IMR-90 (cell line): ENCODE measurements at regions not wholly inside any gene's neighbourhood (a gene's known extent, or its start where the extent isn't known, plus 50 kb on each side); places are given as distances from the start of the nearest gene placed in this dataset.

Source experiments
- ATAC-seq: fragments of 200-7000 bp; cut with Tn5 transposase; 2 replicates; pipeline ENCODE4 v1.9.1; 2020; ENCODE audit warnings: low read depth, mild to moderate bottlenecking, moderate library complexity
- BruUV-seq: library from RNA; stranded (reverse); fragments of 400-500 nt; replicated peaks from 2 replicates; lab custom pipeline; 2021; lab: Mats Ljungman, UMichigan
- CTCF ChIA-PET: fragments of 300-600 bp; formaldehyde crosslinking; extraction: SDS; loops from one replicate; lab custom pipeline; 2021; ENCODE audit warnings: antibody characterized with exemption; lab: Yijun Ruan, JAX
- POLR2A ChIA-PET: fragments of 300-600 bp; sonication (Branson Sonifier 250); formaldehyde crosslinking; loops from one replicate; lab custom pipeline; 2022; ENCODE audit warnings: antibody characterized with exemption; ENCODE audit not compliant: unreplicated experiment; lab: Charles Lee
- DNase-seq: peaks from one replicate; pipeline ENCODE4 v3.0.0; 2013
- H2AFZ ChIP-seq: replicated peaks from 2 replicates; pipeline ENCODE3; 2013; ENCODE audit warnings: low read length, mild to moderate bottlenecking; ENCODE audit not compliant: poor library complexity
- H2AK5ac ChIP-seq: 2 replicates; pipeline ENCODE4 v1.6.1; 2013; ENCODE audit warnings: low read depth, low read length, inconsistent platforms
- H2AK9ac ChIP-seq: replicated peaks from 2 replicates; pipeline ENCODE3; 2013; ENCODE audit warnings: mild to moderate bottlenecking, low read depth, low read length, moderate library complexity; ENCODE audit not compliant: poor library complexity
- H2BK120ac ChIP-seq: 2 replicates; pipeline ENCODE4 v1.6.1; 2013; ENCODE audit warnings: low read depth, low read length, inconsistent platforms
- H2BK15ac ChIP-seq: 3 replicates; pipeline ENCODE4 v1.6.1; 2013; ENCODE audit warnings: low read depth, low read length, inconsistent platforms
- H2BK20ac ChIP-seq: 2 replicates; pipeline ENCODE4 v1.6.1; 2013; ENCODE audit warnings: low read depth, mild to moderate bottlenecking, inconsistent platforms, low read length, moderate library complexity
- H2BK5ac ChIP-seq: 2 replicates; pipeline ENCODE4 v1.6.1; 2013; ENCODE audit warnings: mild to moderate bottlenecking, low read depth, low read length, inconsistent platforms; ENCODE audit not compliant: poor library complexity, severe bottlenecking
- H3K14ac ChIP-seq: replicated peaks from 2 replicates; pipeline ENCODE4 v1.6.1; 2013; ENCODE audit warnings: low read depth, low read length, inconsistent platforms
- H3K18ac ChIP-seq: 2 replicates; pipeline ENCODE4 v1.6.1; 2013; ENCODE audit warnings: low read depth, low read length, control low read depth
- H3K23ac ChIP-seq: 2 replicates; pipeline ENCODE4 v1.6.1; 2013; ENCODE audit warnings: low read depth, low read length, inconsistent platforms
- H3K27ac ChIP-seq: 2 replicates; pipeline ENCODE4 v1.5.1; 2013; ENCODE audit warnings: mild to moderate bottlenecking, control low read depth, low read length; ENCODE audit not compliant: insufficient read depth
- H3K27me3 ChIP-seq: 2 replicates; pipeline ENCODE4 v1.6.1; 2013; ENCODE audit warnings: low read length; ENCODE audit not compliant: control insufficient read depth, insufficient read depth
- H3K36me3 ChIP-seq: 2 replicates; pipeline ENCODE4 v1.6.1; 2013; ENCODE audit warnings: low read length, mixed read lengths; ENCODE audit not compliant: control insufficient read depth, insufficient read depth
- H3K4ac ChIP-seq: 2 replicates; pipeline ENCODE4 v1.6.1; 2013; ENCODE audit warnings: low read depth, low read length, inconsistent platforms
- H3K4me1 ChIP-seq: 2 replicates; pipeline ENCODE4 v1.6.1; 2013; ENCODE audit warnings: low read length, mixed read lengths; ENCODE audit not compliant: control insufficient read depth, insufficient read depth
- H3K4me2 ChIP-seq: 2 replicates; pipeline ENCODE4 v1.6.1; 2013; ENCODE audit warnings: low read depth, mild to moderate bottlenecking, control low read depth, low read length, moderate library complexity
- H3K4me3 ChIP-seq: 2 replicates; pipeline ENCODE4 v1.5.1; 2013; ENCODE audit warnings: low read depth, mild to moderate bottlenecking, control low read depth, low read length, moderate library complexity; ENCODE audit not compliant: insufficient read depth
- H3K56ac ChIP-seq: 2 replicates; pipeline ENCODE4 v1.6.1; 2013; ENCODE audit warnings: low read length, inconsistent platforms; ENCODE audit not compliant: insufficient read depth; ENCODE audit errors: extremely low read depth
- H3K79me1 ChIP-seq, 2 experiments: 2 replicates each; pipeline ENCODE4 v1.6.1; 2013; ENCODE audit warnings: low read length in 2 of 2, inconsistent platforms in 1 of 2, low read depth in 1 of 2
- H3K9ac ChIP-seq: 2 replicates; pipeline ENCODE4 v1.6.1; 2013; ENCODE audit warnings: low read depth, low read length, control low read depth
- H3K9me1 ChIP-seq: 2 replicates; pipeline ENCODE4 v1.6.1; 2013; ENCODE audit warnings: low read length, inconsistent platforms; ENCODE audit not compliant: insufficient read depth
- H3K9me3 ChIP-seq: 2 replicates; pipeline ENCODE4 v1.6.1; 2013; ENCODE audit warnings: low read length; ENCODE audit not compliant: control insufficient read depth, insufficient read depth
- H4K20me1 ChIP-seq: 2 replicates; pipeline ENCODE4 v1.6.1; 2013; ENCODE audit warnings: low read length, inconsistent platforms; ENCODE audit not compliant: insufficient read depth
- H4K5ac ChIP-seq: 2 replicates; pipeline ENCODE4 v1.6.1; 2013; ENCODE audit warnings: mild to moderate bottlenecking, low read depth, low read length, control low read depth
- H4K8ac ChIP-seq, 2 experiments: 2 replicates each; pipeline ENCODE4 v1.6.1; 2013; ENCODE audit warnings: low read depth in 2 of 2, low read length in 2 of 2, control low read depth in 1 of 2, inconsistent platforms in 1 of 2
- H4K91ac ChIP-seq: 2 replicates; pipeline ENCODE4 v1.6.1; 2013; ENCODE audit warnings: low read depth, low read length, inconsistent platforms; ENCODE audit not compliant: insufficient read depth
- CHD1 ChIP-seq: IDR thresholded peaks from 2 replicates; pipeline ENCODE4 v1.6.1; 2012; ENCODE audit warnings: low read depth, low read length, improper control_type of control experiment
- FOS ChIP-seq: fragments of 150-350 bp; IDR thresholded peaks from 2 replicates; pipeline ENCODE4 v1.6.1; 2016; ENCODE audit warnings: low read depth, low read length
- NFE2L2 ChIP-seq: fragments of 150-350 bp; IDR thresholded peaks from 2 replicates; pipeline ENCODE4 v1.6.1; 2016; ENCODE audit warnings: low read depth, mild to moderate bottlenecking, low read length
- POLR2A ChIP-seq: IDR thresholded peaks from 2 replicates; pipeline ENCODE4 v1.6.1; 2012; ENCODE audit warnings: mild to moderate bottlenecking, low read depth, low read length
- RAD21 ChIP-seq: IDR thresholded peaks from 2 replicates; pipeline ENCODE4 v1.6.1; 2012; ENCODE audit warnings: low read length, improper control_type of control experiment
- SMC3 ChIP-seq: fragments of 150-350 bp; IDR thresholded peaks from 2 replicates; pipeline ENCODE4 v1.6.1; 2016; ENCODE audit warnings: low read depth, mild to moderate bottlenecking, antibody characterized with exemption, low read length, moderate library complexity
- USF2 ChIP-seq: fragments of 150-350 bp; IDR thresholded peaks from 2 replicates; pipeline ENCODE4 v1.6.1; 2017; ENCODE audit warnings: mild to moderate bottlenecking, antibody characterized with exemption, low read length, low read depth
- WGBS, 2 experiments: methylation state at CpG; one replicate each; pipeline versions ENCODE4 v1.1.5 to v1.1.7; 2013; ENCODE audit warnings: missing lambda C conversion rate in 2 of 2; ENCODE audit not compliant: insufficient read length in 1 of 2; ENCODE audit errors: extremely low coverage in 2 of 2; 5-methylcytosine and 5-hydroxymethylcytosine counted together
- dilution Hi-C: fragments of 300-500 bp; cut with HindIII; formaldehyde crosslinking; loops from one replicate; pipeline ENCODE4 v1.14.3; 2018; ENCODE audit warnings: low sequenced_read_pairs; ENCODE audit not compliant: unreplicated experiment
- in situ Hi-C: fragments of 300-500 bp; cut with MboI; formaldehyde crosslinking; loops from 3 replicates; pipeline ENCODE4 v1.14.3; 2019; ENCODE audit warnings: low sequenced_read_pairs, inconsistent platforms, mixed read lengths
- intact Hi-C: fragments of 100-400 bp; cut with micrococcal nuclease; formaldehyde crosslinking; loops from 2 replicates; pipeline ENCODE4 v1.10.0; 2022

- no peaks in the 10 kb centered on the region; the same call in 1 of the 2 replicates for H3K9me3 ChIP-seq
- DNase-seq (no peak), ATAC-seq (no peak)
- no peak overlapping the region for H3K27ac ChIP-seq
- no peak overlapping the region for H2BK5ac ChIP-seq
- no peak overlapping the region for H4K8ac ChIP-seq
- no CpG with 5 or more reads among the region's 1 CpG for WGBS, 2 experiments
- dilution Hi-C loops, result no loop called here
- H3K27me3 ChIP-seq, result peaks cover 1% of the 10 kb centered on the region; the same call in 1 of the 2 replicates
- no peak overlapping the region for H3K23ac ChIP-seq
- BruUV-seq, result no TSS peak
- no peaks in the 10 kb centered on the region for H3K4me1 ChIP-seq
- H3K9me1 ChIP-seq, result peaks cover 3% of the 10 kb centered on the region; the same call in 1 of the 2 replicates
- intact Hi-C loops, result no loop called here
- no peak overlapping the region for H3K18ac ChIP-seq
- in situ Hi-C loops, result no loop called here
- H3K79me1 ChIP-seq, result no peaks in the 10 kb centered on the region
- no peak overlapping the region for H3K4me3 ChIP-seq
- no peak overlapping the region for H3K4ac ChIP-seq
- H3K14ac ChIP-seq, result no peak overlapping the region
- CTCF ChIA-PET, result no interaction called here
- POLR2A ChIA-PET, result no interaction called here
- TF ChIP-seq SMC3 (no peak), RAD21 (no peak), NFE2L2 (no peak), FOS (no peak), POLR2A (no peak), CHD1 (no peak), USF2 (no peak)
- H2BK120ac ChIP-seq, result no peak overlapping the region
- no peak overlapping the region for H2BK20ac ChIP-seq
- no peak overlapping the region for H3K56ac ChIP-seq
- H3K9ac ChIP-seq, result no peak overlapping the region
- no peak overlapping the region for H2BK15ac ChIP-seq
- H4K20me1 ChIP-seq, result no peaks in the 10 kb centered on the region
- H2AK9ac ChIP-seq, result no peak overlapping the region
- H2AFZ ChIP-seq, result no peak overlapping the region
- H2AK5ac ChIP-seq, result no peak overlapping the region
- no peak overlapping the region for H4K91ac ChIP-seq
- no peak overlapping the region for H4K5ac ChIP-seq
- no peak overlapping the region for H3K4me2 ChIP-seq
- no peaks in the 10 kb centered on the region for H3K36me3 ChIP-seq
Measured at GRCh38 chr15:56797720-56798275, 64.5 kb upstream of the ZNF280D start.
